Cerebellar nuclear complex (tissue), 1 donor: ENCODE measurements at regions not wholly inside any gene's neighbourhood (a gene's known extent, or its start where the extent isn't known, plus 50 kb on each side); places are given as distances from the start of the nearest gene placed in this dataset.

Experiments used
- DNase-seq, 2 experiments: peaks; one replicate each; lab custom pipeline; 2025; lab: John Stamatoyannopoulos, UW

GRCh38 chr4:157880761-157881160 is 292.1 kb downstream of the GASK1B start:
- no peak for DNase-seq

GRCh38 chr4:157854819-157855218 is 318.0 kb downstream of the GASK1B start:
- no peak for DNase-seq

GRCh38 chr4:157840648-157841047 is 332.2 kb downstream of the GASK1B start:
- no peak for DNase-seq

GRCh38 chr4:157840034-157840433 is 332.8 kb downstream of the GASK1B start:
- DNase-seq, result no peak

- DNase-seq, result no peak
Observed at GRCh38 chr4:157838366-157838765, 334.5 kb downstream of the GASK1B start.

- DNase-seq, result no peak
Observed at GRCh38 chr4:157837071-157837703, 335.6 kb downstream of the GASK1B start.

GRCh38 chr4:157832596-157832995 is 340.2 kb downstream of the GASK1B start:
- no peak for DNase-seq

- DNase-seq, result no peak
Observed at GRCh38 chr4:157824021-157824420, 348.8 kb downstream of the GASK1B start.

- DNase-seq, result no peak
Observed at GRCh38 chr4:157821814-157822213, 351.0 kb downstream of the GASK1B start.

- DNase-seq, result no peak
Observed at GRCh38 chr4:157819693-157820464, 352.9 kb downstream of the GASK1B start.

GRCh38 chr4:157818946-157819692 is 353.7 kb downstream of the GASK1B start:
- DNase-seq, result no peak

- DNase-seq, result no peak
Observed at GRCh38 chr4:157810137-157810774, 362.6 kb downstream of the GASK1B start.

- no peak for DNase-seq
Observed at GRCh38 chr4:157808796-157809383, 363.9 kb downstream of the GASK1B start.

- no peak for DNase-seq
Observed at GRCh38 chr4:157806184-157806583, 366.6 kb downstream of the GASK1B start.

GRCh38 chr4:157804986-157805385 is 367.8 kb downstream of the GASK1B start:
- DNase-seq, result no peak

GRCh38 chr4:157803845-157804521 is 368.8 kb downstream of the GASK1B start:
- DNase-seq, result no peak

GRCh38 chr4:157803421-157803820 is 369.4 kb downstream of the GASK1B start:
- DNase-seq, result no peak

GRCh38 chr4:157795495-157795894 is 377.3 kb downstream of the GASK1B start:
- no peak for DNase-seq

GRCh38 chr4:157792716-157793115 is 380.1 kb downstream of the GASK1B start:
- DNase-seq, result no peak

GRCh38 chr4:157791236-157791635 is 381.6 kb downstream of the GASK1B start:
- no peak for DNase-seq

GRCh38 chr4:157787618-157788017 is 385.2 kb downstream of the GASK1B start:
- DNase-seq, result no peak
